KBM-7 (cell line): ENCODE measurements at regions not wholly inside any gene's neighbourhood (a gene's known extent, or its start where the extent isn't known, plus 50 kb on each side); places are given as distances from the start of the nearest gene placed in this dataset.
"Not testable (repeated sequence)": the region's sequence is repeated elsewhere in the genome, so short reads cannot be mapped to it uniquely, and the experiment has no call there.

ENCODE experiments used
- DNase-seq: peaks from one replicate; pipeline ENCODE4 v3.0.0-alpha.2; 2015
- in situ Hi-C: fragments of 300-500 bp; cut with MboI; formaldehyde crosslinking; loops from 2 replicates; pipeline ENCODE4 v1.14.3; 2020; ENCODE audit warnings: low sequenced_read_pairs, low pct_unique_long_range_greater_than_20kb, mixed read lengths

- in situ Hi-C loops: no loop called here
- DNase-seq: peak; percentile 64
These were observed 475.7 kb downstream of the UQCRFS1 start for GRCh38 chr19:28737021-28737895.

GRCh38 chr19:28736528-28736927 is 476.4 kb downstream of the UQCRFS1 start:
- no peak for DNase-seq
- in situ Hi-C loops: no loop called here

- in situ Hi-C loops: no loop called here
- no peak for DNase-seq
These were observed 481.4 kb downstream of the UQCRFS1 start for GRCh38 chr19:28731577-28731976.

DNA sequence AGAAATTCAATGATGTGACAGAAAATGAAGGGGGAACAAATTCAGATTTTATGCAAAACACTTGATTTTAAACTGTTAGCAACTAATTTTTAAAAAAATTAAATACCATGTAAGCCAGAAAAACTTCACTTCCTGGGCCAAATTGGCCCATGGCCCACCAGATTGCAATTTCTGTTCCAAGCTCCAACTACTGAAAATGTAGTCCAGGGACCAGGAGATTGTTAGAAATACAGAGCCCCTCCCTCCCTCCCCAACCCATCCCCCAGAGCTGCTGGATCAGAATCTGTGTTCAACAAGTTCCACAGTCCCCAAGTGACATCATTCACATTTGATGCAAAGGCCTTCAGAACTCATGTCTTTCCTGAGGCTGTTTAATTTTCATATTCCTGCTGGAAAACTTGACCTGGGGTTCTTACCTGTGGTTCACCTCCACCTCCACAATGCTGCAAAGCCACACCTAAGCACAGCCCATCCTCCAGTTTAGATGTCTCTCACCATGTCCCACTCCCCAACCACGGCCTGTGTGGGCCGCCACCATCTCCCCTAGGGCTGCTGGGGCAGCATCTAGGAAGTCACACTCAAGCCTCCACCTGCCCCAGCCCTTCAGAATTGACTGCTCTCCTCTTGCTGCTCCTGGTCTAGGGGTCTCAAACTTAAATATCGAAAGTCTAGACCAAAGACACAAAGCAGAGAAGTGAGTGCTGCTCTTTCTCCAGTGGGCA is 482.0 kb downstream of the UQCRFS1 start:
- in situ Hi-C loops: no loop called here
- DNase-seq: no peak

- no peak for DNase-seq
- in situ Hi-C loops: no loop called here
These were observed 485.3 kb downstream of the UQCRFS1 start for GRCh38 chr19:28727480-28728159.

- DNase-seq: no peak
- in situ Hi-C loops: no loop called here
These were observed 486.1 kb downstream of the UQCRFS1 start for GRCh38 chr19:28726533-28727479.

DNA sequence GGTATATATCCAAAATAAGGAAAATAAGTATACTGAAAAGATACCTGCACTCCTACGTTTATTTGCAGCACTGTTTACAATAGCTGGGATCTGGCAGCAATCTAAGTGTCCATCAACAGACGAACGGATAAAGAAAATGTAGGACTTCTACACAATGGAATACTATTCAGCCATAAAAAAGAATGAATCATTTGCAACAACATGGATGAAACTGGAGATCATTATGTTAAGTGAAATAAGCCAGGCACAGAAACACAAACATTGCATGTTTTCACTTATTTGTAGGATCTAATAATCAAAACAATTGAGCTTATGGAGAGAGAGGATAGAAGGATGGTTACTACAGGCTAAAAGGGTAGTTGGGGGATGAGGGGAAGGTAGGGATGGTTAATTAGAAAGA is 494.0 kb downstream of the UQCRFS1 start:
- no peak for DNase-seq
- in situ Hi-C loops: no loop called here

GRCh38 chr19:28715157-28715556 is 497.8 kb downstream of the UQCRFS1 start:
- in situ Hi-C loops: no loop called here
- DNase-seq: no peak

GRCh38 chr19:28711411-28711810 is 501.5 kb downstream of the UQCRFS1 start:
- in situ Hi-C loops: no loop called here
- no peak for DNase-seq

GRCh38 chr19:28710278-28710677 is 502.7 kb downstream of the UQCRFS1 start:
- in situ Hi-C loops: no loop called here
- DNase-seq: peak; percentile 56

- in situ Hi-C loops: no loop called here
These were observed 506.3 kb downstream of the UQCRFS1 start for GRCh38 chr19:28706693-28707092.

DNA sequence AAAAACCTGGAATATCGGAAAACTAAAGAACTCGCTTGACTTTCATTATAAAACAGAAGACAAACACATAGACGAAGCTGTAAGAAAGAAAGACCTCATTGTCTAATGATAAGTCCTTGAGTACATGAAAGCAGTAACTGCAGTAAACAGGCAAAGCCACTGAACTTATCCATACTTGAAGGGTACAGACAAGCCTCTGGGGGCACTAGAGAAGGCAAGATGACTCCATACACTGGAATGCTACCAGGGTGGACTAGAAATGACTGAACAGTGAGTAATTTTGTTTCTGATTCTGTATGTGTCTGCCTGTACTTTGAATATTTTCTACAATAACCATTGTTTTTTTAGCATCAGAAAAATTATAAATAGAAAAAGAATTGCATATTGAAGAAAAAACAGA is 507.9 kb downstream of the UQCRFS1 start:
- in situ Hi-C loops: no loop called here
- no peak for DNase-seq

More at GRCh38 chr19:28706693-28707092, 506.3 kb downstream of the UQCRFS1 start:
- DNase-seq: no peak

DNA sequence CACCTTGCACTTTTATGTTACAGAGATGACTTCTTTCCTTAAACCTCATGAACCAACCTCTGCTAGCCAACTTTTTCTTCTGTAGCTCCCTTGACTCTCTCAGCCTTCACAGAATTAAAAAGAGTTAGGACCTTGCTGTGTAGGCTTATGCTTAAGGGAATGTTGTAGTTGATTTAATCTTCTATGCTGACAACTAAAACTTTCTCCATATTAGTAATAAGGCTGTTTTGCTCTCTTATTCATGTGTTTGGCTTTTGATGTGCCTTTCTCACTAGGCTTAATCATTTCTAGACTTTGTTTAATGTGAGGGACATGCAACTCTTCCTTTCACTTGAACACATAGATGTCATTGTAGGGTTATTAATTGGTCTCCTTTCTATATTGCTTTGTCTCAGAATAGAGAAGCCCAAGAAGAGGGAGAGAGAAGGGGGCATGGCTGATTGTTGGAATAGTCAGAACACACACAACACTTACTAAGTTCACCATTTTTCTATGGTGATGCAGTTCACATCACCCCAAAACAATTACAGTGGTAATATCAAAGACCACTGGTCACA is 509.5 kb downstream of the UQCRFS1 start:
- no peak for DNase-seq
- in situ Hi-C loops: no loop called here

DNA sequence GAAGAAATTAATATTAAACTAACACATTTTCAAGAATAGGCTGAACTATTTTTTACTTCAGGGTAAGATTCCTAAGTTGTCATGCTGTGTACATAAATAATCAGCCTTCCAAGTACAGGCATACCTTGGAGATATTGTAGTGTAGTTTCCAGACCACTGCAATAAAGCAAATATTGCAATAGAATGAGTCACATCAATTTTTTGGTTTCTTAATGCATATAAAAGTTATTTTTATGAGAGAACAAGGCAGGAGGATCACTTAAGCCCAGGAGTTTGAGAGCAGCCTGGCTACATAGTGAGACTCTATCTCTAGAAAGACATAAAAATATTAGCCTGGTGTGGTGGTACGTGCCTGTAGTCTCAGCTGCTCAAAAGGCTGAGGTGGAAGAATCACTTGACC is 511.5 kb downstream of the UQCRFS1 start:
- DNase-seq: no peak
- in situ Hi-C loops: no loop called here

GRCh38 chr19:28700176-28700575 is 512.8 kb downstream of the UQCRFS1 start:
- in situ Hi-C loops: no loop called here
- no peak for DNase-seq

- in situ Hi-C loops: no loop called here
- DNase-seq: no peak
These were observed 515.6 kb downstream of the UQCRFS1 start for GRCh38 chr19:28697308-28697707.

DNA sequence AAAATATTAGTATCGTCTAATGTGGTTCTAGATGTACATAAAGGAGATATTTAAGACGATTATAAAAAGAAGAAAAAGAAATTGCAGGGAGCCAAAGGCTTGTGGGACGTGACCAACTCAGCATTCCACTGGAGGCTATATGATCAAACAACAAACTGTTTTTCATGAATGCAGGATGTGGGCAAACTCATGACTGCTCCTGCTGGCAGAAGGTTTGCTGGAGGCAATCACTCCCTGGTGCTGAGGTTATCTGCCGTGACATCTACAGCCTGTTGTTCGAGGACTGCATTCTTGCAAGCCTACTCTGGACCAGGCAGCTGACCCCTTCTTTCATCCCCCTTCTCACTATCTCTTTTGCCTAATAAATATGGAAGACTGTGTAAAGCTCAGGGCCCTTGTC is 518.1 kb downstream of the UQCRFS1 start:
- in situ Hi-C loops: no loop called here
- DNase-seq: no peak

GRCh38 chr19:28691683-28692082 is 521.3 kb downstream of the UQCRFS1 start:
- DNase-seq: no peak
- in situ Hi-C loops: no loop called here

DNA sequence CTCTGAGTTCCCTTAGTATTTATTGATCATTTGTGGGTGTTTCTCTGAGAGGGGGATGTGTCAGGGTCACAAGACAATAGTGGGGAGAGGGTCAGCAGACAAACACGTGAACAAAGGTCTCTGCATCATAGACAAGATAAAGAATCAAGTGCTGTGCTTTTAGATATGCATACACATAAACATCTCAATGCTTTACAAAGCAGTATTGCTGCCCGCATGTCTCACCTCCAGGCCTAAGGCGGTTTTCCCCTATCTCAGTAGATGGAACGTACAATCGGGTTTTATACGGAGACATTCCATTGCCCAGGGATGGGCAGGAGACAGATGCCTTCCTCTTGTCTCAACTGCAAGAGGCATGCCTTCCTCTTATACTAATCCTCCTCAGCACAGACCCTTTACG is 523.5 kb downstream of the UQCRFS1 start:
- DNase-seq, in situ Hi-C loops: not testable (repeated sequence)
